DOHH2 (cell line): ENCODE measurements at regions not wholly inside any gene's neighbourhood (a gene's known extent, or its start where the extent isn't known, plus 50 kb on each side); places are given as distances from the start of the nearest gene placed in this dataset.

ENCODE experiments used
- CTCF ChIP-seq: fragments of 200-600 bp; sonication (generic); IDR thresholded peaks from one replicate; pipeline ENCODE4 v1.5.1; 2014; ENCODE audit warnings: antibody characterized with exemption, mild to moderate bottlenecking, low read depth, low read length; ENCODE audit not compliant: poor library complexity, severe bottlenecking
- EZH2phosphoT487 ChIP-seq: fragments of 200-600 bp; sonication (generic); IDR thresholded peaks from 2 replicates; pipeline ENCODE4 v1.6.1; 2017; ENCODE audit warnings: borderline replicate concordance, mild to moderate bottlenecking, antibody characterized with exemption, low read length, moderate library complexity, mixed read lengths

DNA sequence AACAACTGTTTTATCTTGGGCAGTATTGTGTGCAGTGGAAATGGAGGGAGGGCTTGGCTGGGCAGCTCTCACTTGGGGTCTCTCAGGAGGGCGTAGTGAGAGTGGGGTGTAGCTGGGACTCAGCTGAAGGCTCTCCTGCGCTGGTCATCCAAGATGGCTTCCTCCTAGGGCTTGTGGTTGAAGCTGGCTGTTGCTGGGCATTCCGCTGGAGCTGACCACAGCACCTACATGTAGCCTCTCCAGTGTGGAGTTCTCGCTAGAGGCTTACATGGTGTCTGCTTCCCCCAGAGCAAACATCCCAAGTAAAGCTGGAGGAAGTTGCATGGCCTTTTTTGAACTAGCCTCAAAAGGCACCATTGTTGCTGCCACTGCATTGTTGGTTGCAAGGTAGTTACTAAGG lies 344.1 kb upstream of the MARCKS start:
- no peak for TF ChIP-seq CTCF
- TF ChIP-seq EZH2phosphoT487, result no peak
